OCI-LY1 (cell line): ENCODE measurements at regions not wholly inside any gene's neighbourhood (a gene's known extent, or its start where the extent isn't known, plus 50 kb on each side); places are given as distances from the start of the nearest gene placed in this dataset.

Source experiments
- H2AFZ ChIP-seq: fragments of 200-600 bp; sonication (generic), shearing (Covaris generic); 2 replicates; pipeline ENCODE4 v1.6.0; 2014; ENCODE audit warnings: antibody characterized with exemption, mild to moderate bottlenecking, low read length
- H3F3A ChIP-seq: fragments of 200-600 bp; sonication (generic), shearing (Covaris generic); 2 replicates; pipeline ENCODE4 v1.6.0; 2014; ENCODE audit warnings: mild to moderate bottlenecking, antibody characterized with exemption, low read length, moderate library complexity; ENCODE audit not compliant: insufficient read depth
- H3K27ac ChIP-seq: fragments of 200-600 bp; sonication (generic); 2 replicates; pipeline ENCODE4 v1.5.1; 2014; ENCODE audit warnings: low read length, mixed run types, mild to moderate bottlenecking, low read depth; ENCODE audit not compliant: poor library complexity, severe bottlenecking
- H3K27me3 ChIP-seq: fragments of 200-600 bp; sonication (generic); 2 replicates; pipeline ENCODE4 v1.6.0; 2014; ENCODE audit warnings: antibody characterized with exemption, mild to moderate bottlenecking, low read length, moderate library complexity; ENCODE audit not compliant: insufficient read depth
- H3K36me3 ChIP-seq: fragments of 200-600 bp; sonication (generic); 2 replicates; pipeline ENCODE4 v1.6.1; 2014; ENCODE audit warnings: mild to moderate bottlenecking, antibody characterized with exemption, low read length, moderate library complexity, mixed read lengths; ENCODE audit not compliant: insufficient read depth
- H3K4me1 ChIP-seq: fragments of 200-600 bp; sonication (generic); 2 replicates; pipeline ENCODE4 v1.5.1; 2014; ENCODE audit warnings: mild to moderate bottlenecking, low read length, moderate library complexity; ENCODE audit not compliant: insufficient read depth, severe bottlenecking
- H3K4me2 ChIP-seq: fragments of 200-600 bp; sonication (generic), shearing (Covaris generic); 2 replicates; pipeline ENCODE4 v1.6.1; 2014; ENCODE audit warnings: low read length
- H3K4me3 ChIP-seq: fragments of 200-600 bp; sonication (generic); 2 replicates; pipeline ENCODE4 v1.5.1; 2014; ENCODE audit warnings: low read length, low read depth, mild to moderate bottlenecking, mixed read lengths; ENCODE audit not compliant: poor library complexity, severe bottlenecking
- H3K79me2 ChIP-seq: fragments of 200-600 bp; shearing (Covaris generic); 2 replicates; pipeline ENCODE4 v1.6.1; 2016; ENCODE audit warnings: mixed run types, low read length, mixed read lengths; ENCODE audit not compliant: insufficient read depth
- H3K9ac ChIP-seq: fragments of 200-600 bp; sonication (generic), shearing (Covaris generic); 2 replicates; pipeline ENCODE4 v1.6.1; 2014; ENCODE audit warnings: mild to moderate bottlenecking, low read length, mixed read lengths
- H3K9me2 ChIP-seq: fragments of 200-600 bp; sonication (generic), shearing (Covaris generic); 2 replicates; pipeline ENCODE4 v1.6.1; 2014; ENCODE audit warnings: low read depth, mild to moderate bottlenecking, low read length, mixed read lengths
- H3K9me3 ChIP-seq: fragments of 200-600 bp; shearing (Covaris generic); 2 replicates; pipeline ENCODE4 v1.6.1; 2014; ENCODE audit warnings: low read length, mixed read lengths
- H4K20me1 ChIP-seq: fragments of 200-600 bp; sonication (generic), shearing (Covaris generic); 2 replicates; pipeline ENCODE4 v1.6.0; 2016; ENCODE audit warnings: mild to moderate bottlenecking, low read length; ENCODE audit not compliant: insufficient read depth
- CTCF ChIP-seq: fragments of 200-600 bp; sonication (generic), shearing (Covaris generic); IDR thresholded peaks from 2 replicates; pipeline ENCODE4 v1.5.1; 2017; ENCODE audit warnings: mild to moderate bottlenecking, antibody characterized with exemption, low read length, moderate library complexity, mixed read lengths
- EZH2 ChIP-seq: fragments of 200-600 bp; sonication (generic), shearing (Covaris generic); IDR thresholded peaks from 2 replicates; pipeline ENCODE4 v1.8.0; 2017; ENCODE audit warnings: borderline replicate concordance, mixed run types, mild to moderate bottlenecking, antibody characterized with exemption, low read length, moderate library complexity, mixed read lengths

DNA sequence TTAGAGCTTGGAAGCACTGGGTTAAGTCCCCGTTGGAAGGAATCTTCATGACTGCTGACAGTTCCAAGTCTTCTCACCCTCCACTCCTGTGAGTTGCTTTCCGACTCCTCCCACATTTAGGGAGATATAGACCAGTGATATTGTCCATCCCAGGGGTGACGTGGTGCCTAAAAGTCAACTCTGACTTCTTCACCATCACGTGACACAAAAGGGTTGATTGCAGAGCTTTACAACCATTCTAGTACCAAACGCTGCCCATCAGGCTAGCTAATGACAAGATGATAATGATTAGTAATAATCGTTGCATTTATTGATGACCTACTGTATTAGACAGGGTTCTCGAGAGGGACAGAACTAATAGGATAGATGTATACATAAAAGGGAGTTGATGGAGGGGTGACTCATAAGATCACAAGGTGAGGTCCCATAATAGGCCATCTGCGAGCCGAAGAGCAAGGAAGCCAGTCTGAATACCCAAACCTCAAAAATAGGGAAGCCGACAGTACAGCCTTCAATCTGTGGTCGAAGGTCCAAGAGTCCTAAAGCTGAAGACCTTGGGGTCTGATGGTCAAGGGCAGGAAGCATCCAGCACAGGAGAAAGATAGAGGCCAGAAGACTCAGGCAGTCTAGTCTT is 85.3 kb upstream of the CARD11 start:
- Histone ChIP-seq H3K79me2 (no peaks in the 10 kb centered on the region), H3K36me3 (no peaks in the 10 kb centered on the region), H2AFZ (no peak overlapping the region), H3K27me3 (no peaks in the 10 kb centered on the region), H3K9ac (no peak overlapping the region), H3K9me2 (no peaks in the 10 kb centered on the region), H4K20me1 (no peaks in the 10 kb centered on the region), H3K4me3 (no peak overlapping the region), H3K4me1 (no peaks in the 10 kb centered on the region), H3K27ac (no peak overlapping the region), H3K9me3 (no peaks in the 10 kb centered on the region), H3K4me2 (no peak overlapping the region), H3F3A (no peaks in the 10 kb centered on the region)
- TF ChIP-seq EZH2 (no peak), CTCF (no peak)

DNA sequence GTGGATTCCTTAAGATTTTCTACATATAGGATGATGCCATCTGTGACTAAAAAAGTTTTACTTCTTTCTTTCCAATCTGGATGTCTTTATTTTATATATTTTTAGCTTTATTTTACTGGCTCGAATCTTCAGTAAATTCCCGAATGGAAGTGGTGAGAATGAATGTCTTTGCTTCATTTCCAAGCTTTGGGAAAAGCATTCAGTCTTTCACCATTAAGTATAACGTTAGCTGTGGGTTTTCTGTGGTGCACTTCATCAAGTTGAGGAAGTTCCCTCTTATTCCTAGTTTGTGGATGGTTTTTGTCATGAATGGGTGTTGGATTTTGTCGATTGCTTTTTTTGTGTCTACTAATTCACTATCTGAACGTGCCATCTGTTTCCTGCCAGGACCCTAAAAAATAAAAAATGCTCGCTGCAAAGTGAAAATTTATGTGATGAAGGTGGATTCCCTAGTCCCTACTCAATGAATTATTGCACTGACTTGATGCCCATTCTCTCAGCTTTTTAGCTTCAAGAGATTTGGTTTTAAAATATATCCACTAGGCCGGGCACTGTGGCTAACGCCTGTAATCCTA is 90.2 kb upstream of the CARD11 start:
- Histone ChIP-seq H3K36me3 (no peaks in the 10 kb centered on the region), H3K9me2 (no peaks in the 10 kb centered on the region), H3K9me3 (no peaks in the 10 kb centered on the region), H3K4me2 (no peak overlapping the region), H3K79me2 (no peaks in the 10 kb centered on the region), H4K20me1 (no peaks in the 10 kb centered on the region), H3K27me3 (peaks cover 4% of the 10 kb centered on the region; the same call in 1 of the 2 replicates), H3K4me1 (no peaks in the 10 kb centered on the region), H2AFZ (no peak overlapping the region), H3K27ac (no peak overlapping the region), H3K9ac (no peak overlapping the region), H3K4me3 (no peak overlapping the region), H3F3A (no peaks in the 10 kb centered on the region)
- TF ChIP-seq CTCF: no peak
- TF ChIP-seq EZH2: no peak

GRCh38 chr7:3134745-3135144 is 91.1 kb upstream of the CARD11 start:
- H2AFZ ChIP-seq: no peak overlapping the region
- H4K20me1 ChIP-seq: no peaks in the 10 kb centered on the region
- H3K4me2 ChIP-seq: no peak overlapping the region
- TF ChIP-seq EZH2 (no peak), CTCF (no peak)
- H3K36me3 ChIP-seq: no peaks in the 10 kb centered on the region
- no peak overlapping the region for H3K9ac ChIP-seq
- H3K9me3 ChIP-seq: no peaks in the 10 kb centered on the region
- no peak overlapping the region for H3K4me3 ChIP-seq
- H3K4me1 ChIP-seq: no peaks in the 10 kb centered on the region
- peaks cover 4% of the 10 kb centered on the region; the same call in 1 of the 2 replicates for H3K27me3 ChIP-seq
- no peak overlapping the region for H3K27ac ChIP-seq
- no peaks in the 10 kb centered on the region for H3K9me2 ChIP-seq
- H3F3A ChIP-seq: no peaks in the 10 kb centered on the region
- H3K79me2 ChIP-seq: no peaks in the 10 kb centered on the region
